ENCODE measurements at regions not wholly inside any gene's neighbourhood (a gene's known extent, or its start where the extent isn't known, plus 50 kb on each side); places are given as distances from the start of the nearest gene placed in this dataset.
"Not testable (repeated sequence)": the region's sequence is repeated elsewhere in the genome, so short reads cannot be mapped to it uniquely, and the experiment has no call there.

GRCh38 chr11:4315292-4315691, 52.9 kb downstream of the OR52B4 start:
- not testable (repeated sequence) for DNase-seq

- DNase-seq, result not testable (repeated sequence)
Observed at GRCh38 chr11:4277225-4277624, 91.0 kb downstream of the OR52B4 start.

- DNase-seq, result not testable (repeated sequence)
Observed at GRCh38 chr11:4251085-4251484, 117.1 kb downstream of the OR52B4 start.

GRCh38 chr11:4249475-4249874, 118.7 kb downstream of the OR52B4 start:
- not testable (repeated sequence) for DNase-seq

- not testable (repeated sequence) for DNase-seq
Observed at GRCh38 chr11:4237771-4238170, 130.4 kb downstream of the OR52B4 start.

- DNase-seq, result not testable (repeated sequence)
Observed at GRCh38 chr11:4218857-4219256, 124.3 kb downstream of the RRM1 start.

- no peak for DNase-seq
Observed at GRCh38 chr11:4213746-4214145, 119.1 kb downstream of the RRM1 start.

- DNase-seq, result no peak
Observed at GRCh38 chr11:4211991-4212390, 117.4 kb downstream of the RRM1 start.

GRCh38 chr11:4203603-4204360, 109.2 kb downstream of the RRM1 start:
- no peak for DNase-seq

GRCh38 chr11:4202749-4203148, 108.2 kb downstream of the RRM1 start:
- DNase-seq, result no peak

GRCh38 chr11:4197112-4197511, 102.5 kb downstream of the RRM1 start:
- DNase-seq, result no peak

GRCh38 chr11:4195909-4196308, 101.3 kb downstream of the RRM1 start:
- no peak for DNase-seq

- no peak for DNase-seq
Observed at GRCh38 chr11:4194889-4195288, 100.3 kb downstream of the RRM1 start.

- DNase-seq, result no peak
Observed at GRCh38 chr11:4191031-4191571, 96.5 kb downstream of the RRM1 start.

GRCh38 chr11:4190519-4190918, 95.9 kb downstream of the RRM1 start:
- no peak for DNase-seq

GRCh38 chr11:4190098-4190497, 95.5 kb downstream of the RRM1 start:
- peak; percentile 71 for DNase-seq
